ENCODE measurements at regions not wholly inside any gene's neighbourhood (a gene's known extent, or its start where the extent isn't known, plus 50 kb on each side); places are given as distances from the start of the nearest gene placed in this dataset.

DNA sequence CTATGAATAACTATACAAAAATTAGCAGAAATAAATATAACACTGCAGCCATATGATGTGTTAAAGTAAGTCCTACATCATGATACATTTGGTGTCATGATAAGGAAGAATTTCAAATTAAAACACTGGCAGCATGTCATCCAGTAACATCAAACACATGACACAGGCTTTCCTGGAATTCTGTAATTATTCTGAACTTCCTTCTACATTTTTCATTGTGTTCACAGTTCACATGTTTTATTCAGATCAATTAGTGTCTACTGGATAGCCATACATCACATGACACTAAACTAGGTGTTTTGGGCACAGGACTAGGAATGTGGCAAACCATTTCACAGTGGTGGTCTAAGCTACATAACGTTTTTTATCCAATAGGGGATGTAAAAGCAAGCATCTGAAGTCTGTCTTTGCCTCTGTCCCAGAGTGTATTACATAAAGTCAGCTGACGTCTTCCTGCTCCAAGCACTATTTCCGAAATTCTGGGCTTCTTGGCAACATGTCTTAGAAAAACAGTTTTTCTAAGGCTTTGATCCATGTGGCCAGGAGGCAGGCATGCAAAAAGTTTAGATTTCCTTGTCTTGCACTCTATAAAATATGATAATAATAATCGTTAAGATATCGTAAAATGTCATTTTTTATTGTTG, 707.9 kb downstream of the CENPC start:
- Histone ChIP-seq H3K4me2 (ENCODE audit: low read length) (no peak overlapping the region), H3K4me3 (ENCODE audit: low read depth, low read length) (no peak overlapping the region), H3K79me2 (ENCODE audit: control insufficient read depth, insufficient read depth, low read length, poor library complexity) (no peaks in the 10 kb centered on the region), H3K27me3 (ENCODE audit: insufficient read depth, low read length) (no peaks in the 10 kb centered on the region), H4K12ac (ENCODE audit: low read depth, low read length) (no peak overlapping the region), H3K4me1 (ENCODE audit: control insufficient read depth in 1 of 2, insufficient read depth in 2 of 2, low read length in 2 of 2) (no peaks in the 10 kb centered on the region), H2AFZ (ENCODE audit: insufficient read depth, low read length, poor library complexity) (no peak overlapping the region), H3K14ac (ENCODE audit: low read length) (no peak overlapping the region), H2BK12ac (ENCODE audit: low read length) (no peak overlapping the region), H3K36me3 (ENCODE audit: control insufficient read depth in 1 of 2, insufficient read depth in 2 of 2, low read length in 2 of 2) (no peaks in the 10 kb centered on the region), H3K18ac (ENCODE audit: low read length) (no peak overlapping the region), H3K9ac (ENCODE audit: low read length) (no peak overlapping the region), H3K4ac (ENCODE audit: low read depth, low read length) (no peak overlapping the region), H3K23ac (ENCODE audit: low read length) (no peak overlapping the region), H4K91ac (ENCODE audit: low read depth, low read length) (no peak overlapping the region), H3K27ac (ENCODE audit: low read depth, low read length) (no peak overlapping the region), H2BK5ac (ENCODE audit: low read depth, low read length, poor library complexity) (no peak overlapping the region), H2BK120ac (ENCODE audit: insufficient read depth, low read length, poor library complexity) (no peak overlapping the region), H3K9me3 (ENCODE audit: insufficient read depth, low read depth, low read length) (no peaks in the 10 kb centered on the region), H2AK5ac (ENCODE audit: low read length) (no peak overlapping the region), H3K79me1 (ENCODE audit: low read length) (no peaks in the 10 kb centered on the region), H4K8ac (ENCODE audit: low read depth, low read length) (no peak overlapping the region)
- no peak for DNase-seq
- WGBS (ENCODE audit: extremely low coverage, insufficient coverage, insufficient read length) = 100% methylated on average over 2 of the region's 5 CpGs

DNA sequence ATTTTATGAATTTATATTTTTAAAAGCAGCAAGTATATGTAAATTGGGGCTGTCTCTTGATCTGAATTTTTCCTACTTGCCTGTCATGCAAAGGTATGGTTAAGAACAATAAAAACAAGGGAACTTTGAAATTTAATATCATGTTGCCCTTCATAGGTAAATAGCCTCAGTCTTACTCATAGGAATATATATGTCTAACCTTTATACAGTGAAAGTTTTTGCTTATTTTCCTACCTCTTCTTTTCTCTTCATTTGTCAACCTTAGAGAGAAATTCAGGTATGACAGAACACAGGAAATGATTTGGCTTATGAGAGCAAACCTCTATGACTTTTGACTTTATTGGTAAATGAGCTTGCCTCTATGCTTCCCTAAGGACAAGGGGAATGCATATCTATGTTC, 716.0 kb downstream of the CENPC start:
- DNase-seq = no peak
- H2BK120ac ChIP-seq (ENCODE audit: insufficient read depth, low read length, poor library complexity) = no peak overlapping the region
- no peaks in the 10 kb centered on the region for H3K27me3 ChIP-seq (ENCODE audit: insufficient read depth, low read length)
- H4K8ac ChIP-seq (ENCODE audit: low read depth, low read length) = no peak overlapping the region
- H3K18ac ChIP-seq (ENCODE audit: low read length) = no peak overlapping the region
- no peak overlapping the region for H3K14ac ChIP-seq (ENCODE audit: low read length)
- no peak overlapping the region for H4K91ac ChIP-seq (ENCODE audit: low read depth, low read length)
- H3K79me2 ChIP-seq (ENCODE audit: control insufficient read depth, insufficient read depth, low read length, poor library complexity) = no peaks in the 10 kb centered on the region
- H2AK5ac ChIP-seq (ENCODE audit: low read length) = no peak overlapping the region
- H3K4ac ChIP-seq (ENCODE audit: low read depth, low read length) = no peak overlapping the region
- H3K4me2 ChIP-seq (ENCODE audit: low read length) = no peak overlapping the region
- H3K4me3 ChIP-seq (ENCODE audit: low read depth, low read length) = no peak overlapping the region
- no peak overlapping the region for H2BK12ac ChIP-seq (ENCODE audit: low read length)
- H4K12ac ChIP-seq (ENCODE audit: low read depth, low read length) = no peak overlapping the region
- no peaks in the 10 kb centered on the region for H3K36me3 ChIP-seq (ENCODE audit: control insufficient read depth in 1 of 2, insufficient read depth in 2 of 2, low read length in 2 of 2)
- no peak overlapping the region for H2AFZ ChIP-seq (ENCODE audit: insufficient read depth, low read length, poor library complexity)
- no peak overlapping the region for H3K9ac ChIP-seq (ENCODE audit: low read length)
- H3K23ac ChIP-seq (ENCODE audit: low read length) = no peak overlapping the region
- peaks cover 0 to 1% of the 10 kb centered on the region in 2 experiments for H3K4me1 ChIP-seq (ENCODE audit: control insufficient read depth in 1 of 2, insufficient read depth in 2 of 2, low read length in 2 of 2)
- H2BK5ac ChIP-seq (ENCODE audit: low read depth, low read length, poor library complexity) = no peak overlapping the region
- no peaks in the 10 kb centered on the region for H3K79me1 ChIP-seq (ENCODE audit: low read length)
- no peaks in the 10 kb centered on the region for H3K9me3 ChIP-seq (ENCODE audit: insufficient read depth, low read depth, low read length)
- H3K27ac ChIP-seq (ENCODE audit: low read depth, low read length) = no peak overlapping the region

DNA sequence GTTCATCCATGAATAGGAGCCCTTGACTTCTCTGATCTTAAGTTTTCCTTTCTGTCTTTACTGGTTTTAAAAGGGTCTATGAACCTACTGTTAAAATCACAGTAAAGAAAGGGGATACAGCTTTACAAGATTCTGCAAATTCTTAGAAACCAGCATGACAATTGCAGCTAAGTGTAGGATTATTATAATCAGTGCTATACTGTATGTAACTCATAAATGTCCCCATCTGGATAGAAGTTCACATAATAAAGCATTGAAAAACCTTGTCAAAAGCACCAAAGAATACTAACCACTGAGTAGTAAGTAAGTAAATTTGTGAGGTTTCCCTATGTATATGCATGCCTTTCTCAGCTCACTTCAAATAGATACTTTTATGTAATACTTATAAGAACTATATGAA, 724.6 kb downstream of the CENPC start:
- Histone ChIP-seq H4K91ac (ENCODE audit: low read depth, low read length) (no peak overlapping the region), H3K4ac (ENCODE audit: low read depth, low read length) (no peak overlapping the region), H3K14ac (ENCODE audit: low read length) (no peak overlapping the region), H4K8ac (ENCODE audit: low read depth, low read length) (no peak overlapping the region), H3K27ac (ENCODE audit: low read depth, low read length) (no peak overlapping the region), H3K9me3 (ENCODE audit: insufficient read depth, low read depth, low read length) (no peaks in the 10 kb centered on the region), H3K4me3 (ENCODE audit: low read depth, low read length) (no peak overlapping the region), H3K4me1 (ENCODE audit: control insufficient read depth in 1 of 2, insufficient read depth in 2 of 2, low read length in 2 of 2) (no peaks in the 10 kb centered on the region), H3K36me3 (ENCODE audit: control insufficient read depth in 1 of 2, insufficient read depth in 2 of 2, low read length in 2 of 2) (no peaks in the 10 kb centered on the region), H3K18ac (ENCODE audit: low read length) (no peak overlapping the region), H2AK5ac (ENCODE audit: low read length) (no peak overlapping the region), H2BK12ac (ENCODE audit: low read length) (no peak overlapping the region), H2BK120ac (ENCODE audit: insufficient read depth, low read length, poor library complexity) (no peak overlapping the region), H2AFZ (ENCODE audit: insufficient read depth, low read length, poor library complexity) (no peak overlapping the region), H3K23ac (ENCODE audit: low read length) (no peak overlapping the region), H3K4me2 (ENCODE audit: low read length) (no peak overlapping the region), H4K12ac (ENCODE audit: low read depth, low read length) (no peak overlapping the region), H3K79me2 (ENCODE audit: control insufficient read depth, insufficient read depth, low read length, poor library complexity) (no peaks in the 10 kb centered on the region), H3K79me1 (ENCODE audit: low read length) (no peaks in the 10 kb centered on the region), H3K9ac (ENCODE audit: low read length) (no peak overlapping the region), H3K27me3 (ENCODE audit: insufficient read depth, low read length) (no peaks in the 10 kb centered on the region), H2BK5ac (ENCODE audit: low read depth, low read length, poor library complexity) (no peak overlapping the region)
- DNase-seq = no peak

DNA sequence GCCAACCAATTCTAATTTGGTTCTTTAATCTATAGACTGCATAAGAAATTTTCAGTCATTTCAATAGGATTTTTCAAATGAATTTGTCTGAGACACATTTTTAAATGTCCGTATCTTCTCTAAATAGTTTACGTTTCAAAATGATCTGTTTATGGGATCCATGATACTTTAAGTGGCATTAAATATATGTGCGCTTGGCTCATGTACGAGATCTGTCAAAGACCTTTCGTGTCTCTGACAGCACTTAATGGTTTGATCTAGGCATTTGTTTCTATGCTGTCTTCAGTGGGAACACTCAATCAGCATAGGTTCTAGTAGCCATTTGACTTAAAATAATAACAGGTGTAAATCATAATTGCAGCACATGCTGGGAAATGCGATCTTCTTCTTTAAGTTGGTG, 731.0 kb downstream of the CENPC start:
- Histone ChIP-seq H3K27me3 (ENCODE audit: insufficient read depth, low read length) (no peaks in the 10 kb centered on the region), H3K14ac (ENCODE audit: low read length) (no peak overlapping the region), H2BK12ac (ENCODE audit: low read length) (no peak overlapping the region), H3K27ac (ENCODE audit: low read depth, low read length) (no peak overlapping the region), H4K91ac (ENCODE audit: low read depth, low read length) (no peak overlapping the region), H3K4me1 (ENCODE audit: control insufficient read depth in 1 of 2, insufficient read depth in 2 of 2, low read length in 2 of 2) (no peaks in the 10 kb centered on the region), H3K4ac (ENCODE audit: low read depth, low read length) (no peak overlapping the region), H3K18ac (ENCODE audit: low read length) (no peak overlapping the region), H2BK120ac (ENCODE audit: insufficient read depth, low read length, poor library complexity) (no peak overlapping the region), H3K9me3 (ENCODE audit: insufficient read depth, low read depth, low read length) (no peaks in the 10 kb centered on the region), H3K79me2 (ENCODE audit: control insufficient read depth, insufficient read depth, low read length, poor library complexity) (no peaks in the 10 kb centered on the region), H2AK5ac (ENCODE audit: low read length) (no peak overlapping the region), H3K9ac (ENCODE audit: low read length) (no peak overlapping the region), H3K36me3 (ENCODE audit: control insufficient read depth in 1 of 2, insufficient read depth in 2 of 2, low read length in 2 of 2) (no peaks in the 10 kb centered on the region), H4K12ac (ENCODE audit: low read depth, low read length) (no peak overlapping the region), H3K4me3 (ENCODE audit: low read depth, low read length) (no peak overlapping the region), H2AFZ (ENCODE audit: insufficient read depth, low read length, poor library complexity) (no peak overlapping the region), H4K8ac (ENCODE audit: low read depth, low read length) (no peak overlapping the region), H3K23ac (ENCODE audit: low read length) (no peak overlapping the region), H3K4me2 (ENCODE audit: low read length) (no peak overlapping the region), H2BK5ac (ENCODE audit: low read depth, low read length, poor library complexity) (no peak overlapping the region), H3K79me1 (ENCODE audit: low read length) (no peaks in the 10 kb centered on the region)
- no CpG with 5 or more reads among the region's 6 CpGs for WGBS (ENCODE audit: extremely low coverage, insufficient coverage, insufficient read length)
- no peak for DNase-seq
